Thoracic aorta (tissue), 2 donors: ENCODE measurements at regions not wholly inside any gene's neighbourhood (a gene's known extent, or its start where the extent isn't known, plus 50 kb on each side); places are given as distances from the start of the nearest gene placed in this dataset.

Experiments used
- ATAC-seq: fragments of 150-250 bp; one replicate; pipeline ENCODE4 v1.8.0; 2017; ENCODE audit warnings: low read depth; ENCODE audit not compliant: insufficient number of reproducible peaks, low FRiP score
- DNase-seq: peaks from one replicate; pipeline ENCODE4 v3.0.0-alpha.2; 2020; ENCODE audit warnings: low spot score
- H3K27ac ChIP-seq, 2 donors: fragments of 200-600 bp; sonication (generic); 1 replicate in 1 of 2; 2 replicates in 1 of 2; pipeline ENCODE4 v1.5.1; 2016; ENCODE audit warnings: mild to moderate bottlenecking in 2 of 2, moderate library complexity in 2 of 2
- H3K27me3 ChIP-seq: fragments of 200-600 bp; sonication (generic); replicated peaks from 2 replicates; pipeline ENCODE4 v1.6.0; 2016; ENCODE audit warnings: mild to moderate bottlenecking; ENCODE audit not compliant: insufficient read depth
- H3K36me3 ChIP-seq: fragments of 200-600 bp; sonication (generic); one replicate; pipeline ENCODE4 v1.5.1; 2016
- H3K4me1 ChIP-seq, 2 donors: fragments of 200-600 bp; sonication (generic); 1 replicate in 1 of 2; 2 replicates in 1 of 2; pipeline versions ENCODE4 v1.5.1 to v1.6.0; 2016; ENCODE audit warnings: low read depth in 2 of 2, mild to moderate bottlenecking in 1 of 2; ENCODE audit not compliant: control insufficient read depth in 1 of 2
- H3K4me3 ChIP-seq: fragments of 200-600 bp; sonication (generic); 2 replicates; pipeline ENCODE4 v1.5.1; 2016; ENCODE audit warnings: mild to moderate bottlenecking
- H3K9me3 ChIP-seq: fragments of 200-600 bp; sonication (generic); 2 replicates; pipeline ENCODE4 v1.5.1; 2016
- CTCF ChIP-seq: fragments of 200-600 bp; sonication (generic); IDR thresholded peaks from one replicate; pipeline ENCODE4 v1.5.1; 2019; ENCODE audit warnings: antibody characterized with exemption

GRCh38 chr6:22913612-22914011 lies 344.2 kb downstream of the HDGFL1 start:
- Histone ChIP-seq H3K27me3 (no peaks in the 10 kb centered on the region), H3K36me3 (no peaks in the 10 kb centered on the region), H3K4me3 (no peak overlapping the region), H3K9me3 (no peaks in the 10 kb centered on the region), H3K4me1 (peaks cover 14 to 40% of the 10 kb centered on the region in 2 donors), H3K27ac (peak overlapping the region in 1 of 2 donors; percentile 4)
- no peak for TF ChIP-seq CTCF
- DNase-seq (no peak), ATAC-seq (no peak)

DNA sequence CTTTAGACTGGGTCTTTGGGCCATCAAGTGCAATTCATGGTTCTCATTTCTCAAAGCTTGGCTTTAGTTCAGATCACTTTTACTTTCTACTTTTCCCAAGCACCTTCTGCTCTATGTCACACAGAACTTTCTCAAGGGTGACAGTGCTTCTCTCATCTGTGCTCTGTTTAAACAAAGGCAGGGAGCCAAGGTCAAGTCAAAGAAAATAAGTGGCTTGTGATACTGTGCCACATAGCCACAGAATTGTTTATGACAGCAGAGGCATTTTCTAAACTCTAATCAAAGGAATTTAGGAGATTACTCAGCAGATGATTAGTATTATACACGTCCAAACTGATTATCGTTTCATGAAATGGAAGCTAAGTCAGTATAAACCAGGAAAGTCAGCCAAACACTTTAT lies 348.0 kb downstream of the HDGFL1 start:
- DNase-seq = no peak
- Histone ChIP-seq H3K4me1 (peaks cover 10 to 20% of the 10 kb centered on the region in 2 donors), H3K4me3 (no peak overlapping the region), H3K27me3 (no peaks in the 10 kb centered on the region), H3K36me3 (no peaks in the 10 kb centered on the region), H3K27ac (no peak overlapping the region), H3K9me3 (no peaks in the 10 kb centered on the region)
- no peak for TF ChIP-seq CTCF
- no peak for ATAC-seq

GRCh38 chr6:22921828-22922227 lies 352.5 kb downstream of the HDGFL1 start:
- ATAC-seq = no peak
- Histone ChIP-seq H3K27ac (no peak overlapping the region), H3K4me3 (no peak overlapping the region), H3K36me3 (no peaks in the 10 kb centered on the region), H3K4me1 (no peaks in the 10 kb centered on the region), H3K27me3 (no peaks in the 10 kb centered on the region), H3K9me3 (no peaks in the 10 kb centered on the region)
- no peak for DNase-seq
- no peak for TF ChIP-seq CTCF

DNA sequence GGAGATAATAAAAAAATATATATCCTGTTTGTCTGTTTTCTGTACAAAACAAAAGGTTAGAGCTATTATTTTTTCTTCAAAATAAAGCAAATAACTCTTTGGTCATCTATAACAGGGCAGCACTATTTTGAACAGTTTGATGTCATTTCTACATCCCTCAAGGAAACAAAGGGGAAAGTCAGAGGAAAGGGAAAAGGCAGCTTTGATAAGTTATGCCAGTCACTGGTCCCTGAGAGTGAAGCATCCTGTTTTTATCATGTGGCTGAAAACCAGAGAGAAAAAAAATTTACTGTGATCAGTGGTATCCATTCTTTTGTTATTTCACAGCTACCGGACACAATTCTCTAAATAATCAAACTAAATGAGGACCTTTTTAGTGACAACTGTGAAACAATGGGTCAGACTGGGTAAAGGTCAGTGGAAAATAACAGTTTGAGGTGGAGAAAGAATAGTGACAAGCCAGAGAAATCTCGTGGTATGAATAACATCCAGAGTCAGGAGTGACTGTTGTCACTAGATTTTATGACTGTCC lies 356.0 kb downstream of the HDGFL1 start:
- H3K27me3 ChIP-seq = no peaks in the 10 kb centered on the region
- TF ChIP-seq CTCF = no peak
- ATAC-seq (no peak), DNase-seq (no peak)
- H3K27ac ChIP-seq = no peak overlapping the region
- H3K9me3 ChIP-seq = no peaks in the 10 kb centered on the region
- H3K4me1 ChIP-seq = peaks cover 5 to 15% of the 10 kb centered on the region in 2 donors
- H3K36me3 ChIP-seq = no peaks in the 10 kb centered on the region
- H3K4me3 ChIP-seq = no peak overlapping the region

DNA sequence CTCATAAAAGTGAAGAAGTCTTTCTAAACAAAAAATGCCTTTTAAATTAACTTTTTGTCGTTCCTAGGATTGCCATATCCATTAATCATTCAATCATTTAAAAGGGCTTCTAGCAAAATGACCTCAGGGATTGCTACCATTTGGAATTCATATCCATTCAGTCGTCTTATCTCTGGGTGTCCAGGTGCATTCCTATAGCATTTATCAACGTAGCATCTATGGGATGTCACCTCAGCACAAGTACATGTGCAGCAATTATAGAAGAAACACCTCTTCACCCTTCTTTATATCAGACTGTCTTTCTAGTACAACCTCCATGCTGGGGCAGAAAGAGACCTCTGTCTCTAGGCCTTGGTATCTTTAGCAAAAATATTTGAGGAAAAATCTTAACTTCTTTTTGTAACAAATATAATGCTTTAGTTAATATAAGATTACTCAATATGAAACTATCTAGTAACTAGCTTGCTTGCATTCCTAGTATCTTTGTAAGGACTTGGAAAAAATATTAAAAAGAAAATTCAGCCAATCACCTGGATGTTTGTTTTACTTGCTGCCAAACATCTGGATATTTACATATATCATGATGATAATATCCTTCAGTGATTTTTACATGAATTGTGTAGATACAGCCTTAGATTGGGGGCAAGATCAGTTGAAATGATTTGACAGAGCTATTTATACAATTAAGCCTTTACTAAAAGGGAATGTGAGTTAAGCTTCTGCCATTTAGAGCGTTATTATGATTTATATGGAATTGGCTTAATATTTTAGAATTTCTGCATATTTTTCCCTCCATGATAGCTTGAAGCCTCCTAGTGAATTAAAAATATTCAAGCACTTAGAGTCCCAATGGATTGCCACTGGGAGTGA lies 356.8 kb downstream of the HDGFL1 start:
- Histone ChIP-seq H3K27ac (no peak overlapping the region), H3K4me3 (no peak overlapping the region), H3K27me3 (no peaks in the 10 kb centered on the region), H3K9me3 (no peaks in the 10 kb centered on the region), H3K4me1 (peaks cover 5 to 15% of the 10 kb centered on the region in 2 donors), H3K36me3 (no peaks in the 10 kb centered on the region)
- TF ChIP-seq CTCF = no peak
- DNase-seq (no peak), ATAC-seq (no peak)
